ENCODE measurements at regions not wholly inside any gene's neighbourhood (a gene's known extent, or its start where the extent isn't known, plus 50 kb on each side); places are given as distances from the start of the nearest gene placed in this dataset.

DNA sequence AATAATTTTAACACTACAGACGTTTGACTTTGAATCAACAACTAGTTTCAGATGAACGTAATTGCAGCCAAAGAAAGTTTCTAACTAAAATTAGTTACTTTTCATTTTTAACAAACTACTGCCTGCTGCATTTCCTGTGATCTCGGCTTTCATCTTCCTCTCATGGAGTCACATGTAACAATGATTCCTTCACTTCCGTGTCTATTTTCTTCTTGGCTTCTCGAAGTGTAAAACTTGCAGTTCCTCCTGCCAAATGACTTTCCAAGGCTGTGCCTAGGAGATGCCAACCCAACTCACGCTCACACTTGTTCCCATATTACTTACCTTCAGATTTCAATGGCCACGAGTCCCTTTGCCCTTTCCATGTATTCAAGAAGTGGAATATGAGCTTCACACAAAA, 1406.3 kb upstream of the CELF4 start:
- TF ChIP-seq, protein P1, sequence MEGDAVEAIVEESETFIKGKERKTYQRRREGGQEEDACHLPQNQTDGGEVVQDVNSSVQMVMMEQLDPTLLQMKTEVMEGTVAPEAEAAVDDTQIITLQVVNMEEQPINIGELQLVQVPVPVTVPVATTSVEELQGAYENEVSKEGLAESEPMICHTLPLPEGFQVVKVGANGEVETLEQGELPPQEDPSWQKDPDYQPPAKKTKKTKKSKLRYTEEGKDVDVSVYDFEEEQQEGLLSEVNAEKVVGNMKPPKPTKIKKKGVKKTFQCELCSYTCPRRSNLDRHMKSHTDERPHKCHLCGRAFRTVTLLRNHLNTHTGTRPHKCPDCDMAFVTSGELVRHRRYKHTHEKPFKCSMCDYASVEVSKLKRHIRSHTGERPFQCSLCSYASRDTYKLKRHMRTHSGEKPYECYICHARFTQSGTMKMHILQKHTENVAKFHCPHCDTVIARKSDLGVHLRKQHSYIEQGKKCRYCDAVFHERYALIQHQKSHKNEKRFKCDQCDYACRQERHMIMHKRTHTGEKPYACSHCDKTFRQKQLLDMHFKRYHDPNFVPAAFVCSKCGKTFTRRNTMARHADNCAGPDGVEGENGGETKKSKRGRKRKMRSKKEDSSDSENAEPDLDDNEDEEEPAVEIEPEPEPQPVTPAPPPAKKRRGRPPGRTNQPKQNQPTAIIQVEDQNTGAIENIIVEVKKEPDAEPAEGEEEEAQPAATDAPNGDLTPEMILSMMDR (IDR thresholded peaks at IDR 0.05; ENCODE audit: low read depth, low read length, poor library complexity, severe bottlenecking): no peak
- no peak for TF ChIP-seq EZH2phosphoT487 (IDR thresholded peaks at IDR 0.05; ENCODE audit: borderline replicate concordance, low read length)

Measured in DOHH2 (cell line).